NOMO-1 treated with dmso at 0.1 percent for 144 hours (cell line): ENCODE measurements at regions not wholly inside any gene's neighbourhood (a gene's known extent, or its start where the extent isn't known, plus 50 kb on each side); places are given as distances from the start of the nearest gene placed in this dataset.
A peak's percentile ranks its signal among the peaks of the same experiment; 100 is the strongest.
"Not testable (repeated sequence)": the region's sequence is repeated elsewhere in the genome, so short reads cannot be mapped to it uniquely, and the experiment has no call there.

Experiments
- DNase-seq: peaks from one replicate; lab custom pipeline; 2025; ENCODE audit not compliant: unreplicated experiment; lab: John Stamatoyannopoulos, UW

- DNase-seq = no peak
These were observed 181.9 kb upstream of the MYT1L start for GRCh38 chr2:2512931-2513330.

GRCh38 chr2:2507417-2507997, 176.4 kb upstream of the MYT1L start:
- DNase-seq = no peak

- DNase-seq = no peak
These were observed 175.5 kb upstream of the MYT1L start for GRCh38 chr2:2506536-2506935.

GRCh38 chr2:2505604-2506003, 174.5 kb upstream of the MYT1L start:
- no peak for DNase-seq

- DNase-seq = no peak
These were observed 172.9 kb upstream of the MYT1L start for GRCh38 chr2:2503864-2504418.

GRCh38 chr2:2502201-2502549, 171.1 kb upstream of the MYT1L start:
- no peak for DNase-seq

GRCh38 chr2:2501454-2502200, 170.6 kb upstream of the MYT1L start:
- no peak for DNase-seq

GRCh38 chr2:2495606-2496005, 164.5 kb upstream of the MYT1L start:
- no peak for DNase-seq

GRCh38 chr2:2493496-2493895, 162.4 kb upstream of the MYT1L start:
- no peak for DNase-seq

GRCh38 chr2:2492800-2493199, 161.7 kb upstream of the MYT1L start:
- no peak for DNase-seq

- DNase-seq = no peak
These were observed 160.9 kb upstream of the MYT1L start for GRCh38 chr2:2491964-2492363.

GRCh38 chr2:2484301-2484700, 153.2 kb upstream of the MYT1L start:
- DNase-seq = no peak

- no peak for DNase-seq
These were observed 151.8 kb upstream of the MYT1L start for GRCh38 chr2:2482851-2483250.

GRCh38 chr2:2472881-2473280, 141.8 kb upstream of the MYT1L start:
- no peak for DNase-seq

GRCh38 chr2:2472044-2472443, 141.0 kb upstream of the MYT1L start:
- DNase-seq = no peak

GRCh38 chr2:2466534-2466933, 135.5 kb upstream of the MYT1L start:
- DNase-seq = peak; percentile 21

GRCh38 chr2:2464643-2465042, 133.6 kb upstream of the MYT1L start:
- no peak for DNase-seq

GRCh38 chr2:2464094-2464493, 133.0 kb upstream of the MYT1L start:
- no peak for DNase-seq

GRCh38 chr2:2456721-2457120, 125.6 kb upstream of the MYT1L start:
- no peak for DNase-seq

- no peak for DNase-seq
These were observed 124.1 kb upstream of the MYT1L start for GRCh38 chr2:2455151-2455550.

- no peak for DNase-seq
These were observed 121.9 kb upstream of the MYT1L start for GRCh38 chr2:2452961-2453360.

- not testable (repeated sequence) for DNase-seq
These were observed 120.2 kb upstream of the MYT1L start for GRCh38 chr2:2451275-2451674.

- DNase-seq = no peak
These were observed 117.1 kb upstream of the MYT1L start for GRCh38 chr2:2448178-2448577.
